Thyroid gland (tissue), 4 donors: ENCODE measurements at regions not wholly inside any gene's neighbourhood (a gene's known extent, or its start where the extent isn't known, plus 50 kb on each side); places are given as distances from the start of the nearest gene placed in this dataset.

Experiments used
- DNase-seq, 2 donors: peaks; one replicate each; pipeline ENCODE4 v3.0.0-alpha.2; 2019
- H3K27ac ChIP-seq, 3 donors: fragments of 200-600 bp; sonication (generic); 1 replicate in 2 of 3; 2 replicates in 1 of 3; pipeline ENCODE4 v1.5.1; 2016 to 2019; ENCODE audit warnings: mild to moderate bottlenecking in 1 of 3, moderate library complexity in 1 of 3
- H3K27me3 ChIP-seq: fragments of 200-600 bp; sonication (generic); one replicate; pipeline ENCODE4 v1.5.1; 2019
- H3K36me3 ChIP-seq, 2 donors: fragments of 200-600 bp; sonication (generic); one replicate each; pipeline ENCODE4 v1.5.1; 2016 to 2019
- H3K4me1 ChIP-seq, 2 donors: fragments of 200-600 bp; sonication (generic); one replicate each; pipeline ENCODE4 v1.5.1; 2017 to 2019
- H3K4me3 ChIP-seq, 3 donors: fragments of 200-600 bp; sonication (generic); replicated peaks in 1 of 3; 1 replicate in 2 of 3; 2 replicates in 1 of 3; pipeline ENCODE4 v1.5.1; 2016; ENCODE audit warnings: mild to moderate bottlenecking in 1 of 3
- H3K9me3 ChIP-seq: fragments of 200-600 bp; sonication (generic); one replicate; pipeline ENCODE4 v1.5.1; 2017
- CTCF ChIP-seq, 6 experiments: fragments of 200-600 bp in 3 of 6; fragments of 450-650 bp in 3 of 6; sonication (generic) in 3 of 6; IDR thresholded peaks; one replicate each; pipeline ENCODE4 v1.5.1; 2016 to 2019; ENCODE audit warnings: antibody characterized with exemption in 6 of 6, mild to moderate bottlenecking in 2 of 6, inconsistent platforms in 1 of 6, moderate library complexity in 1 of 6
- POLR2A ChIP-seq, 2 donors: fragments of 450-650 bp; IDR thresholded peaks; one replicate each; pipeline ENCODE4 v1.6.1; 2017; ENCODE audit warnings: antibody characterized with exemption in 2 of 2, mild to moderate bottlenecking in 2 of 2, moderate library complexity in 1 of 2
- WGBS, 2 donors: methylation state at CpG; one replicate each; pipeline ENCODE4 v1.1.5; 2017; 5-methylcytosine and 5-hydroxymethylcytosine counted together
- intact Hi-C: fragments of 100-400 bp; cut with DNase I; formaldehyde crosslinking; loops from one replicate; pipeline ENCODE4 v1.15.1; 2023

- DNase-seq, result no peak
- Histone ChIP-seq H3K36me3 (no peaks in the 10 kb centered on the region), H3K4me3 (no peak overlapping the region), H3K4me1 (no peaks in the 10 kb centered on the region), H3K27me3 (no peaks in the 10 kb centered on the region), H3K9me3 (no peaks in the 10 kb centered on the region), H3K27ac (no peak overlapping the region)
- no peak for TF ChIP-seq POLR2A (IDR thresholded peaks at IDR 0.05)
- TF ChIP-seq CTCF (IDR thresholded peaks at IDR 0.05), result no peak
- intact Hi-C loops, result no loop called here
These were observed 259.3 kb downstream of the TUSC1 start for GRCh38 chr9:25418974-25419373.

DNA sequence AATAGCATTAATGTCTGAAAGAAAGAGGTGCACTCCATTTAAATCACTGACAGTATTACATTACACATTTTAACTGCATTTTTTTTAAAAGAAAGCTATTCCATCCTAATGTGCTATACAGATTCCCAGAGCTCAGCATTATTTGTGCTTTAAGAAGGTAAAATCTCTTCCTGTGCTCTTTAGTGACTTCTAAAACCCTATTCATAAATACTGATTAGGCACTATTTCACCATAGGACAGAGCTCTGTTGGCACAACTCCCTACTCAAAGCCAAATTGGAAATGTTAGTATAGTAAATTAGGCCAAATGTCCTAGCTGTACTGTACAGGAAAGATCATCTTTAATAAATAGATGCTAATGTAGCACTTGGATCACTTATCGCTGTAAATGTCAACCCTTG, 262.5 kb downstream of the TUSC1 start:
- 62 to 73% methylated on average over 1 of the region's 1 CpG for WGBS, 2 donors
- intact Hi-C loops, result no loop called here
- Histone ChIP-seq H3K27me3 (no peaks in the 10 kb centered on the region), H3K27ac (no peak overlapping the region), H3K36me3 (no peaks in the 10 kb centered on the region), H3K4me1 (no peaks in the 10 kb centered on the region), H3K9me3 (no peaks in the 10 kb centered on the region), H3K4me3 (no peak overlapping the region)
- no peak for DNase-seq
- no peak for TF ChIP-seq CTCF (IDR thresholded peaks at IDR 0.05)

GRCh38 chr9:25412646-25413045, 265.6 kb downstream of the TUSC1 start:
- 81 to 83% methylated on average over 1 of the region's 1 CpG for WGBS, 2 donors
- no peaks in the 10 kb centered on the region for H3K36me3 ChIP-seq
- TF ChIP-seq CTCF (IDR thresholded peaks at IDR 0.05), result no peak
- TF ChIP-seq POLR2A (IDR thresholded peaks at IDR 0.05), result no peak
- no peaks in the 10 kb centered on the region for H3K9me3 ChIP-seq
- no peak overlapping the region for H3K27ac ChIP-seq
- intact Hi-C loops, result no loop called here
- no peaks in the 10 kb centered on the region for H3K4me1 ChIP-seq
- H3K4me3 ChIP-seq, result no peak overlapping the region
- DNase-seq, result no peak
- H3K27me3 ChIP-seq, result no peaks in the 10 kb centered on the region

GRCh38 chr9:25397746-25398145, 280.5 kb downstream of the TUSC1 start:
- no peak for DNase-seq
- no peak overlapping the region for H3K27ac ChIP-seq
- H3K4me1 ChIP-seq, result no peaks in the 10 kb centered on the region
- TF ChIP-seq CTCF (IDR thresholded peaks at IDR 0.05) (no peak), POLR2A (IDR thresholded peaks at IDR 0.05) (no peak)
- H3K27me3 ChIP-seq, result no peaks in the 10 kb centered on the region
- intact Hi-C loops, result no loop called here
- no peaks in the 10 kb centered on the region for H3K9me3 ChIP-seq
- no peak overlapping the region for H3K4me3 ChIP-seq
- no peaks in the 10 kb centered on the region for H3K36me3 ChIP-seq

- Histone ChIP-seq H3K4me1 (no peaks in the 10 kb centered on the region), H3K4me3 (no peak overlapping the region), H3K27me3 (no peaks in the 10 kb centered on the region), H3K9me3 (no peaks in the 10 kb centered on the region), H3K27ac (no peak overlapping the region), H3K36me3 (no peaks in the 10 kb centered on the region)
- TF ChIP-seq CTCF (IDR thresholded peaks at IDR 0.05) (no peak), POLR2A (IDR thresholded peaks at IDR 0.05) (no peak)
- intact Hi-C loops, result no loop called here
- no peak for DNase-seq
These were observed 281.4 kb downstream of the TUSC1 start for GRCh38 chr9:25396828-25397227.
